PC-9 (cell line): ENCODE measurements at regions not wholly inside any gene's neighbourhood (a gene's known extent, or its start where the extent isn't known, plus 50 kb on each side); places are given as distances from the start of the nearest gene placed in this dataset.
A peak's percentile ranks its signal among the peaks of the same experiment; 100 is the strongest.

Experiments
- BruUV-seq: library from RNA; stranded (reverse); fragments of 400-500 nt; replicated peaks from 2 replicates; lab custom pipeline; 2021; lab: Mats Ljungman, UMichigan
- CTCF ChIA-PET: fragments of 300-600 bp; sonication (Branson Sonifier 250); formaldehyde crosslinking; loops from one replicate; lab custom pipeline; 2022; ENCODE audit warnings: antibody characterized with exemption; lab: Charles Lee
- POLR2A ChIA-PET: fragments of 300-600 bp; sonication (Branson Sonifier 250); formaldehyde crosslinking; loops from one replicate; lab custom pipeline; 2022; ENCODE audit warnings: antibody characterized with exemption; ENCODE audit not compliant: unreplicated experiment; lab: Charles Lee
- DNase-seq, 2 experiments: peaks; one replicate each; pipeline versions ENCODE4 v3.0.0 to v3.0.0-alpha.2; 2015 to 2022; ENCODE audit warnings: mixed read lengths in 1 of 2
- H2AFZ ChIP-seq: fragments of 200-600 bp; sonication (generic); 2 replicates; pipeline ENCODE4 v1.8.1; 2017; ENCODE audit warnings: antibody characterized with exemption
- H3F3A ChIP-seq: fragments of 200-600 bp; sonication (generic); 2 replicates; pipeline ENCODE4 v1.8.1; 2017; ENCODE audit warnings: antibody characterized with exemption, mild to moderate bottlenecking, low read depth; ENCODE audit not compliant: insufficient read depth
- H3K27ac ChIP-seq: fragments of 200-600 bp; sonication (generic); 2 replicates; pipeline ENCODE4 v1.6.1; 2016; ENCODE audit warnings: mixed run types
- H3K27me3 ChIP-seq: fragments of 200-600 bp; sonication (generic); 2 replicates; pipeline ENCODE4 v1.6.1; 2016; ENCODE audit warnings: low read depth, mixed run types; ENCODE audit not compliant: insufficient read depth
- H3K36me3 ChIP-seq: fragments of 200-600 bp; sonication (generic); 2 replicates; pipeline ENCODE4 v1.6.1; 2016; ENCODE audit warnings: low read depth, mixed run types
- H3K4me1 ChIP-seq: fragments of 200-600 bp; sonication (generic); replicated peaks from 2 replicates; pipeline ENCODE4 v1.6.1; 2016; ENCODE audit warnings: mixed run types; ENCODE audit not compliant: insufficient read depth
- H3K4me2 ChIP-seq: fragments of 200-600 bp; sonication (generic); 2 replicates; pipeline ENCODE4 v1.6.1; 2017; ENCODE audit warnings: mixed run types
- H3K4me3 ChIP-seq: fragments of 200-600 bp; sonication (generic); 2 replicates; pipeline ENCODE4 v1.6.1; 2016; ENCODE audit warnings: mixed run types
- H3K79me2 ChIP-seq: fragments of 200-600 bp; sonication (generic); 2 replicates; pipeline ENCODE4 v1.6.1; 2017; ENCODE audit warnings: low read depth, mixed run types
- H3K9me2 ChIP-seq: fragments of 200-600 bp; sonication (generic); 2 replicates; pipeline ENCODE4 v1.8.1; 2017; ENCODE audit warnings: mild to moderate bottlenecking; ENCODE audit not compliant: insufficient read depth
- H3K9me3 ChIP-seq: fragments of 200-600 bp; sonication (generic); 2 replicates; pipeline ENCODE4 v1.8.1; 2016; ENCODE audit warnings: low read depth; ENCODE audit not compliant: insufficient read depth
- H4K20me1 ChIP-seq: fragments of 200-600 bp; sonication (generic); 2 replicates; pipeline ENCODE4 v1.8.1; 2017; ENCODE audit not compliant: insufficient read depth
- CTCF ChIP-seq: fragments of 200-600 bp; sonication (generic); conservative IDR thresholded peaks from 2 replicates; pipeline ENCODE4 v1.6.1; 2017; ENCODE audit warnings: mixed run types, antibody characterized with exemption, mild to moderate bottlenecking, moderate library complexity
- EZH2 ChIP-seq: fragments of 200-600 bp; sonication (generic); IDR thresholded peaks from 2 replicates; pipeline ENCODE4 v1.8.0; 2017; ENCODE audit warnings: antibody characterized with exemption, low read depth
- intact Hi-C: fragments of 100-400 bp; cut with micrococcal nuclease; formaldehyde crosslinking; loops from one replicate; pipeline ENCODE4 v1.10.0; 2022; ENCODE audit not compliant: unreplicated experiment

DNA sequence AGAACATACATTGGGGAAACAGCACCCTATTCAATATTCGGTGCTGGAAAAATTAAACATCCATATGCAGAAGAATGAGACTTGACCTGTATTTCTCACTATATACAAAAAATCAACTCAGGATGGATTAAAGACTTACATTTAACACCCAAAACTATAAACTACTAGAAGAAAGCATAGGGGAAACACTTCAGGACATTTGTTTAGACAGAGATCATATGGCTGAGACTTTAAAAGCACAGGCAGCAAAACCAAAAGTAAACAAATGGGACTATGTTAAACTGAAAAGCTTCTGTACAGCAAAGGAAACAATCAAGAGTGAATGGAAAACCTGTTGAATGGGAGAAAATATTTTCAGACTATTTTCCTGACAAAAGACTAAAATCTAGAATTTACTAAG is 1694.1 kb upstream of the CELF4 start:
- H2AFZ ChIP-seq = no peak overlapping the region
- no peaks in the 10 kb centered on the region for H3K4me1 ChIP-seq
- intact Hi-C loops = no loop called here
- no peaks in the 10 kb centered on the region for H3F3A ChIP-seq
- H3K27ac ChIP-seq = no peak overlapping the region
- no peak for TF ChIP-seq EZH2
- TF ChIP-seq CTCF = no peak
- no peak for DNase-seq
- H3K79me2 ChIP-seq = no peaks in the 10 kb centered on the region
- no peaks in the 10 kb centered on the region for H3K9me2 ChIP-seq
- ChIA-PET POLR2A (no interaction called here), CTCF (no interaction called here)
- no peak overlapping the region for H3K4me2 ChIP-seq
- H3K9me3 ChIP-seq = no peaks in the 10 kb centered on the region
- no TSS peak for BruUV-seq
- H3K27me3 ChIP-seq = no peaks in the 10 kb centered on the region
- no peaks in the 10 kb centered on the region for H4K20me1 ChIP-seq
- H3K4me3 ChIP-seq = no peak overlapping the region
- no peaks in the 10 kb centered on the region for H3K36me3 ChIP-seq

DNA sequence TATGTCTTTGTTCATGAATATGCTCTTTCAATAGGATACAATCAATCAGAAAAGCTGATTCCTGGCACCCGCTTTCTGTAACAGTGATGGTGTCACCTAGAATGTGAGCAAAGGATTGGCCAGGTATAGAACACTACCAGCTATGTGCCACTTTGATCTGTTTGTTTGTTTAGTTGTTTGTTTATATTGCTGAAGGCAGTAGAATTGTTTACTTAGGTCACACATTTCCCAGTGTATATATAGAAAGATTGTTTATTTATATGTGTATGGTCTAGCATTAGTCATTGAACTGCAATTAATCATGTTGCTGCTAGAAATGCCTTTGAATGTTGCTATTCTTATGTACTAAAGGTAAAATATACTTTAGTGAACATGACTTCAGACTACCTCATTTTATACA is 1678.6 kb upstream of the CELF4 start:
- H3K9me3 ChIP-seq = no peaks in the 10 kb centered on the region
- intact Hi-C loops = no loop called here
- H2AFZ ChIP-seq = no peak overlapping the region
- H4K20me1 ChIP-seq = no peaks in the 10 kb centered on the region
- no TSS peak for BruUV-seq
- H3K27ac ChIP-seq = no peak overlapping the region
- no peaks in the 10 kb centered on the region for H3K36me3 ChIP-seq
- TF ChIP-seq CTCF = no peak
- no peak for TF ChIP-seq EZH2
- H3K9me2 ChIP-seq = no peaks in the 10 kb centered on the region
- DNase-seq = peak in 1 of 2 experiments; percentile 35
- H3K27me3 ChIP-seq = no peaks in the 10 kb centered on the region
- ChIA-PET CTCF (no interaction called here), POLR2A (no interaction called here)
- H3K4me2 ChIP-seq = no peak overlapping the region
- no peaks in the 10 kb centered on the region for H3F3A ChIP-seq
- no peaks in the 10 kb centered on the region for H3K4me1 ChIP-seq
- no peaks in the 10 kb centered on the region for H3K79me2 ChIP-seq
- no peak overlapping the region for H3K4me3 ChIP-seq

DNA sequence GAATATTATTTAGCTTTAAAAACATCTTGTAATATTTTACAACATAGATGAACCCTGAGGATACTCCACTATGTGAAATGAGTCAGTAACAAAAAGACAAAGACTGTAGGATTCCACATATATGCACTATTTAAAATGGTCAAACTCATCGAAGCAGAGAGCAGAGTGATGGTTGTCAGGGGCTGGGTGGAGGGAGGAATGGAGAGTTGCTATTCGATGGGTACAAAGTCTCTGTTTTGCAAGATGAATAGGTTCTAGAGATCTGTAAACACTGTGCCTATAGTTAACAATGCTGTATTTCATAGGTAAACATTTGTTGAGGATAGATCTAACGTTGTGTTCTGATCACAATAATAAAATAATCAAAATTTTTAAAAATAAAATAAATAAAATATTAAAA is 1675.9 kb upstream of the CELF4 start:
- CTCF ChIA-PET = no interaction called here
- no peaks in the 10 kb centered on the region for H3K4me1 ChIP-seq
- no peak overlapping the region for H3K4me3 ChIP-seq
- no peak for TF ChIP-seq EZH2
- no peak for TF ChIP-seq CTCF
- no peaks in the 10 kb centered on the region for H3K79me2 ChIP-seq
- no peak overlapping the region for H3K27ac ChIP-seq
- H2AFZ ChIP-seq = no peak overlapping the region
- H4K20me1 ChIP-seq = no peaks in the 10 kb centered on the region
- intact Hi-C loops = no loop called here
- H3F3A ChIP-seq = no peaks in the 10 kb centered on the region
- POLR2A ChIA-PET = no interaction called here
- no peaks in the 10 kb centered on the region for H3K9me2 ChIP-seq
- no peaks in the 10 kb centered on the region for H3K27me3 ChIP-seq
- no TSS peak for BruUV-seq
- DNase-seq = no peak
- H3K4me2 ChIP-seq = no peak overlapping the region
- no peaks in the 10 kb centered on the region for H3K36me3 ChIP-seq
- H3K9me3 ChIP-seq = no peaks in the 10 kb centered on the region
